WTC11 (cell line): ENCODE measurements at regions not wholly inside any gene's neighbourhood (a gene's known extent, or its start where the extent isn't known, plus 50 kb on each side); places are given as distances from the start of the nearest gene placed in this dataset.

Source experiments
- CTCF ChIP-seq: fragments of 200-600 bp; IDR thresholded peaks from 2 replicates; pipeline ENCODE4 v1.8.0; 2022; ENCODE audit warnings: antibody characterized with exemption
- E2F5 ChIP-seq: sonication (generic); formaldehyde crosslinking; IDR thresholded peaks from 2 replicates; pipeline ENCODE4 v1.8.1; 2022; ENCODE audit warnings: mild to moderate bottlenecking, moderate library complexity, missing genetic modification reagents
- STAT6 ChIP-seq: sonication (generic); formaldehyde crosslinking; conservative IDR thresholded peaks from 2 replicates; pipeline ENCODE4 v1.8.1; 2023; ENCODE audit warnings: mild to moderate bottlenecking, low read depth, missing genetic modification reagents, moderate library complexity

GRCh38 chr4:129823105-129823504, 727.2 kb downstream of the C4orf33 start:
- TF ChIP-seq E2F5 (CRISPR knock-in tag): no peak
- TF ChIP-seq STAT6: no peak
- TF ChIP-seq CTCF: no peak
